WI38 (cell line): ENCODE measurements at regions not wholly inside any gene's neighbourhood (a gene's known extent, or its start where the extent isn't known, plus 50 kb on each side); places are given as distances from the start of the nearest gene placed in this dataset.

Source experiments
- H3K4me3 ChIP-seq: 2 replicates; pipeline ENCODE4 v1.5.1; 2011; ENCODE audit warnings: low read depth, mild to moderate bottlenecking, control low read depth, low read length
- TF ChIP-seq, protein P1 (sequence below): IDR thresholded peaks from 2 replicates; pipeline ENCODE4 v1.5.1; 2012; ENCODE audit warnings: low read depth, mild to moderate bottlenecking, control low read depth, low read length

DNA sequence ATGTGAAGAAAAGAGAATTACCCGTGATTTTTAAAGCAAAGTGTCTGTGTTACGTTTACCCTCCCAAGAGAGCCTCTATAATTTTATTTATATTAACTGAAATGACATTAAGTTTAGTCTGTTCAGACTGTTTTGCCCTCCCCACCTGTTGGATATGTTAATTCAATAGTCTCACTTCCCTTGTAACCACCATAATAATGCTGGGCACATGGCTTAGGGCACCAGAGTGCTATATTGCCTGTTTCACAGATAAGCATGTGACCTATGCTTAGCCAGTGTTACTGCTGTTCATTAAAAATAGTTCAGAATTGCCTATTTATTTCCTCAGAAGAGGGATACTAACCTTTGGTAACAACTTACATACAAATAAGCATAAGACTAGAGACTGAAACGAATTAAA lies 446.2 kb downstream of the FAT4 start:
- TF ChIP-seq, protein P1, sequence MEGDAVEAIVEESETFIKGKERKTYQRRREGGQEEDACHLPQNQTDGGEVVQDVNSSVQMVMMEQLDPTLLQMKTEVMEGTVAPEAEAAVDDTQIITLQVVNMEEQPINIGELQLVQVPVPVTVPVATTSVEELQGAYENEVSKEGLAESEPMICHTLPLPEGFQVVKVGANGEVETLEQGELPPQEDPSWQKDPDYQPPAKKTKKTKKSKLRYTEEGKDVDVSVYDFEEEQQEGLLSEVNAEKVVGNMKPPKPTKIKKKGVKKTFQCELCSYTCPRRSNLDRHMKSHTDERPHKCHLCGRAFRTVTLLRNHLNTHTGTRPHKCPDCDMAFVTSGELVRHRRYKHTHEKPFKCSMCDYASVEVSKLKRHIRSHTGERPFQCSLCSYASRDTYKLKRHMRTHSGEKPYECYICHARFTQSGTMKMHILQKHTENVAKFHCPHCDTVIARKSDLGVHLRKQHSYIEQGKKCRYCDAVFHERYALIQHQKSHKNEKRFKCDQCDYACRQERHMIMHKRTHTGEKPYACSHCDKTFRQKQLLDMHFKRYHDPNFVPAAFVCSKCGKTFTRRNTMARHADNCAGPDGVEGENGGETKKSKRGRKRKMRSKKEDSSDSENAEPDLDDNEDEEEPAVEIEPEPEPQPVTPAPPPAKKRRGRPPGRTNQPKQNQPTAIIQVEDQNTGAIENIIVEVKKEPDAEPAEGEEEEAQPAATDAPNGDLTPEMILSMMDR = no peak
- H3K4me3 ChIP-seq = no peak overlapping the region

DNA sequence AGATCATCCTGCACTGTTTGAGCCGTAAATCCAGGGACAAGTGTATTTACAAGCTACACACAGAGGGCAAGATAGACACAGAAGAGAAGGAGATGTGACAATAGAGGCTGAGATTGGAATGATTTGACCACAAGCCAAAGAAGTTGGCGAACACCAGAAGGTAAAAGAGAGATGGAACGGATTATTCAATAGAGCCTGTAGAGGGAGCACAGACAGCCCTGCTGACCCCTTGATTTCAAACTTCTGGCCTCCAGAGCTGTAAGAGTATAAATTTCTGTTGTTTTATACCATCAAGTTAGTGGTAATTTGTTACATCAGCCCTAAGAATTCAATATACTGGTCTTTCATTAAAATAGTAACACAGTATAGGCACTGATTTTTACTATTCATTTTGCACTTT lies 447.8 kb downstream of the FAT4 start:
- TF ChIP-seq, protein P1 = 0 out of 2 replicates have a peak, but pooled peaks have one; percentile 18
- H3K4me3 ChIP-seq = no peak overlapping the region

DNA sequence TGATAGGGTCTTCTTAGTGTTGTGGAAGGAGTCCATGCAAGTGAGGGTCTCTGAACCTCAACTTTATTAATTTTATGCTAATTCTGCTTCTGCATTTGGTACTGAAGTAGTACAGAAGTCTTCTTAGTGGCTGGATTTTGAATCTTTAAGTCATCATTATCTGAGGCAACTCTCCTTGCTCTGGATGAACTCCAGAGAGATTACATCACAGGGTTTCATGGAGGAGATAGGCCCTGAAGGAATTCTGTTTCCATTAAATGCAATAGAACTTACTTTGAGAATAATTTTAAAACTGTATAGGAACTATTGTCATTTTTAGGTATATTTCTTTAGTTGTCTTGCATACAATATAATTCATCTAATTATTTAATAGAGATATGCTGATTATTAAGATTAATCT lies 451.2 kb downstream of the FAT4 start:
- TF ChIP-seq, protein P1 = no peak
- no peak overlapping the region for H3K4me3 ChIP-seq

DNA sequence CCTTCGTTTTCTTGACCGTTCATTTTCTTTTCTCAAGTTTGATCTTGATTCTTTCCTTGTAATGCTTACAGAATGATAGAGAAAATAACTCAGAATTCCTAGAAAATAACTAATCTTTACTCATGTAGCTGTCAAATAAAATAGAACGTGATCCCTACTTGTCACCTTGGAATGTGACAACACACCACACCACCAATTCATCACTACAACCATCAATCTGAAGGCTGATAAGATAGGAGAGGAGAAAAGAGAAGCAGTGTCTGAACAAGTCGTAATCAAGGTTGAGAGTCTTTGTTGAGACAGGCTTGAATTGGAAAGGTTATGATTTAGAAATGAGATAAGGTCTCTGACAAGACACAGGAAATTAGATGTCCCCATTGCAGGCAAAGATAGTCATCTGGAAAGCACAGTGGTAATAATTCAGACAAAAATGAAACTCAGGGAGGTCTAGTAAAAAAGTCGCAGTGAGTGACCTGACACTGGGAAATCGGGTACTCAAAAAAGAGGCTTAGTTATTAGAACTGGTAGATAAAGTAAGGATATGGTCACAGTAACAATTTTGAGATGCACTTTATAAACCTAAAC lies 456.2 kb downstream of the FAT4 start:
- TF ChIP-seq, protein P1 = no peak
- no peak overlapping the region for H3K4me3 ChIP-seq

DNA sequence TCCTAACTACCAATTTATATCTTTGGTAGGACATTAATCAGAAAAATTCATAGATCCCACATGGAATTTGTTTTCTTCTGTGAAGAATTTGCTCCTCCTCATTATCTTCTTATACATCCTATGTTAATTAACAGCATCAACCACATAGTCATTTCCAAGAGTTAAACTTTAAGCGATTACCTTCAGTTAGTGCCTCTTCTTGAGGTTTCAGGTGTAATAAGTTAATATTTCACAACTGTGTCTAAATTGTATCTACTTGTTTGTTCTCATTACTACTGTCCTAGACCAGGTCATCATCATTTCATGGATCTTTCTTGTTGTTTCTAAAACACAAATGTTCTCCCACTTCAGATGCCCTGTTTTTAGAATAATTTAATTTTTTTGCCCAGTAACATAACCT lies 457.9 kb downstream of the FAT4 start:
- TF ChIP-seq, protein P1 = no peak

DNA sequence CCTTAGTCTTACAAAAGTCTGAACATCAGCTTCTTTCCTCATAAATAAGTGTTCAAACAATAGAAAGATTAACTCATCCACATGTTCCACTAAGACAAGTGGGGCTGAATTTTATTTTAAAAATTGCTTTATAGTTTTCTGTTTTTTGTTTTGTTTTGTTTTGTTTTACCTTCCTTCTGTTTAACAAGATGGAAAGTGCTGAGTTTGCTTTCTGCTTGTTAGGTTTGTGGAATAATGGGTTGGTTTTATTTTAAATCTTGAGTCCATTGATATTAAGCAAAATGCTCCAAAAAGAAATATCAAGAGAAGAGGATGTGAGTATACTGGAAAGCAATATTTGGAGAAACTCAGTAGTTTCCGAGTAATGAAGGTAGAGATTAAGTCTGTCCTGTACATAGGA lies 458.7 kb downstream of the FAT4 start:
- no peak overlapping the region for H3K4me3 ChIP-seq
- TF ChIP-seq, protein P1 = no peak

More for the DNA sequence above, 457.9 kb downstream of the FAT4 start:
- no peak overlapping the region for H3K4me3 ChIP-seq

DNA sequence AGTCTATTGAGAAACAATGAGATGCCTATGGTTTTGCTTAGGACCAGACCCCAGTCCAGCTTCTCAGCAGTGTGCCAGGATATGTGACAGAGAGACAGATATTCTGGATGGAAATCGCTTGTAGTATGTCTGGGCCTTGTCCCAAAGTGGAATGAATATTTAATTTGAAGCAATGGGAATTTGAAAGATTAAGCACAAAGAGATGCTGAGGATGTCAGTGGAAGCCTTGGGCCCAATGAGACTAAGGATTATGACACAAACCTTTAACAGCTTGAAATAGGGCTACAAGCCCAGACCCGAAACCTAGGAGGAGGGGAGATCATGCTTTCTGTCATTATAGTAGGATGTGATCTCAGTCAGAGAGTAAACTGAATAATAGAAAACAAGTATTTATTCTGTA lies 459.2 kb downstream of the FAT4 start:
- no peak overlapping the region for H3K4me3 ChIP-seq
- TF ChIP-seq, protein P1 = no peak
